GM18508 (cell line): ENCODE measurements at regions not wholly inside any gene's neighbourhood (a gene's known extent, or its start where the extent isn't known, plus 50 kb on each side); places are given as distances from the start of the nearest gene placed in this dataset.

Source experiments
- ATAC-seq: cut with Tn5 transposase; IDR thresholded peaks from one replicate; pipeline ENCODE4 v1.9.1; 2021; ENCODE audit warnings: moderate number of reproducible peaks; ENCODE audit not compliant: insufficient read depth, unreplicated experiment

DNA sequence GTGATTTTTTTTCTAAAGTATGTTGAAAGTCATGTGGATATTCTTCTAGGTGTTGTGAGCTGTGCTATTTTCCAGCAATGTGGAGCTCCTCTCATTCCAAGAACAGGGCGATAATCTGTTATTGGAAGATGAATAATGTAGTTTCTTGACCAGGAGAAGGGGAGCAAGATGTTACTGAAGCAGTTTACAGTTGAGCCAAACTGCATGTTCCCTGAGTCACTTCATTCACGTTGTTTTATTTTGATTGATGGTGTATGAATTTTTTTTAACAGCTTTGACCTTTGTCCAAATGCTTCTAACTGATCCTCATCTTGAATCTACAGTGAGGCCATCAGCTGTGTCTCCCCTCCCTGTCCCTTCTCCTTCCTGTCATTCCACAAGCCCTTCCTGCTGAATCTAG is 277.1 kb upstream of the KLF6 start:
- no peak for ATAC-seq

DNA sequence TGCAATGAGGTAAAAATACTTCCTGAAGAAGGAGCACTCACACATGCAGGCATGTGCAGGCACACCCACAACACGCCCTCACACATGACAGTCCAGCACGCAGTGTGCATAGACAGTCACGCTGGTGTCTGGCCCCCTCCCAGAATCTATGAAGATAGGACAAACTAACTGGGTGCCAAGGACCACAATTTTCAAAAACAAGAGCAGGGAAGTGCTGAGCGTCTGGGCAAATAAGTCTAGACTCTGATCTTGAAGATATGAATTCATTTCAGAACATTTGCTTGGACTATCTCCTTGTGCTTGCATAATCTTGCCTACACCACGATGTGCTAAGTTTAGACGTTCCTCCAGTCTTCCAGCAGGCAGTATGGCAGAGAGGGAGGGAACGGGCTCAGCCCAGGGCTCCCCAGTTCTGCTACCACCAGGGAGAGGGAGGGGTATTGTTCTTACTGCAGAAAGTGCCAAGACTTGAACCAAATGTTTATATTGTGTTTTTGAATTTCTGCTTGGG is 276.5 kb upstream of the KLF6 start:
- no peak for ATAC-seq

- ATAC-seq = no peak
These were observed 274.6 kb upstream of the KLF6 start for GRCh38 chr10:4059471-4060138.

GRCh38 chr10:4058514-4059029 is 273.6 kb upstream of the KLF6 start:
- ATAC-seq = no peak

GRCh38 chr10:4057725-4058513 is 272.9 kb upstream of the KLF6 start:
- no peak for ATAC-seq

DNA sequence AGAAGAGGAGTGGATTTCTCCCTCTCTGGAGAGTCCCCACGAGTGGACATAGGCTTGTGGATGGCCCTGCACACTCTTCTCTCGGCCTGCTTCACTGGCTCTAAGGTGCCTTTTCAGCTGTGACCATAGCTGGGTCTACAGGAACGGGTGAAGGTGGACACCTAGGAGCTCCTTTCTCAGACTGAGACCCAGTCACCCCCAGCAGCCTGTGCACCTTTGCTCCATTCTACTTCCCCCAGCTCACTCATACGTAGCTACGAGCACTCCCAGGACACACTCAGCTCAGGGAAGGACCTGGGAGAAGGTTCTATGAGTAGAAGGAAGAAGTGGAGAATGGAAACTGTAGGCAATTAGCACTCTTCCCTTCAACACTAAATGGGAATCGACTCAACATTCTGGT is 272.0 kb upstream of the KLF6 start:
- ATAC-seq = no peak

DNA sequence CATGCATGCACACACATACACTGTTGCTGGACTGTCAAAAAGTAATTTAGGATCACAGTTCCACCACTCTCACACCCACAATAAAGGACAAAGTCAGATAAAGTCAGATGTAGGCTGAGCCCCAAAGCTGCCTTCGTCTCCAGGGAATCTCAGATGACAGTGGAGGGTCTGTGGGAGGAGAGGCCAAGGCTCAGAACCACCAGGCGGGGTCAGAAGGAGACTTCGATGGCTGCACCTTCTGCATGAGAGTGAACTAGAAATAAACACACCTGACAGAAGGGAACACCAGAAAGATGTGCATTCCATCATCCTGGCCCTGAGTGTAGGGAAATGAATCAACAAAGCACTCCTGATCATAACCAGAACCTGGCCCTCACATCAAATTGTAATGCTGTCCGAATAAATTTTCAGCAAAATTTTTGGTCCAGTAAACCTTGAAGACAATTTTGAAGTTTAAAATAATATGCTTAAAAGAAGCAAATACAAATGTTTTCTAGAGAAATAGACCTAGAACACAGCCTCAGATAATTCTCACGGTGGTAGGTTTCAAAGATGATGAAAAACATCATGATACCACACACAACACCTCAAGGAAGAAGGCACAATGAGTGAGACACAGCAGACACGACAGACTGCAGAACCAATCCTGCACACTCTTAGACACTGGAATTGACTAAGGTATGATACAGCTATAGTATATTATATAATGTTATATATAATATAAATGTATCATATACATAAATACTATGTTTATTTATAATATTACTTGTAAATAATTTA is 269.8 kb upstream of the KLF6 start:
- no peak for ATAC-seq

DNA sequence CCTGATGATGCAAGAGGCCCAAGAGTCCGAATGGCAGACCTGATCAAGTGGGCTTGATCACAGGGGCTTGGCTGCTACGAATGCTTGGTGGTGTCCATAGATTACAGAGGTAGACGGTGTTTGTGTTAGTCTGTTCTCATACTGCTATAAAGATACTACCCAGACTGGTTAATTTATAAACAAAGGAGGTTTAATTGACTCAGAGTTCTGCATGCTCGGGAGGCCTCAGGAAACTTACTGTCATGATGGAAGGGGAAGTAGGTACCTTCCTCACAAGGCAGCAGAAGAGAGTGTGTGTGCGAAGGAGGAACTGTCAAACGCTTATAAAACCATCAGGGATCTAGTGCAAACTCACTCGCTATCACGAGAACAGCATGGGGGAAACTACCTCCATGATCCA is 268.9 kb upstream of the KLF6 start:
- no peak for ATAC-seq

DNA sequence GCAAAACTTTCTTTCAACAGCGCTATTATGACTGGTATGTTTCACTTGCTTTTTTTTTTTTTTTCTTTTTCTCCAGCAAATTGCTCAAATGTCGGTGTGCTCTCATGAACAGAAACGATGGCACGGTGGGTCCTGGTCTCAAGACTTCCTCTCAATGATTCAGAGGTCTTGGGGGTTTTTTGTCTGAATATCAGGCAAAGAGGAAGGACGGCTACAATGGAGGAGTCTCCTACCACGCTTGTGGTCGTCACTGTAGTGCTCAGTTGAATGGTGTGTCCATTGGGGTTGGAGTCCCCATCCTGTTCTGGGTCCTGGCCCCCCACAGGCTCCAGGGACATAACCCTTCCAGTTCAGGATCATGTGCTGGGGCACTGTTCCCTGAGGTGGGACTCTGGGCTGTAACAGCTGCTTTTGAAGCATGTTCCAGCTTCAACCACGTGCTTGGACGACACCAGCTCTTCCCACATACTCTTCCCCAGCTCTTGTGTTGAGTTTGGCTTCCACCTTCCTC is 266.7 kb upstream of the KLF6 start:
- no peak for ATAC-seq

GRCh38 chr10:4051011-4051640 is 266.1 kb upstream of the KLF6 start:
- no peak for ATAC-seq

DNA sequence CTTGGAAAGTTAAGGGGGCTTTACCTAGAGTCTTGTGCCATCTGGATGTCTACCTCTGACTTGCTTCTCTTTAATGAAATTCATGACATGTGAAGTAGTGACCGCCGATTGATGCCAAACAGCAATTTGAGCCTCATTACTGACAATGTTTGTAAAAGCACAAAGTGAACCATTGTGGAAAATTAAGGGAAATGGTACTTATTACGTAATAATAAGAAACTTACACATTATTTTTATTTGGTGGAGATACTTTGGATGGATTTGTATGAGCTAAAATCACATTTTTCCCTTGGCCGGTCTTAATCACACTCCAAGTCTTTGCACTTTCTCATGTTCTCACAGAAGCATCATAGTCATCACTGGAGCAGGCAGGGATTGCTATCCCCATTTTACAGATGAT is 265.1 kb upstream of the KLF6 start:
- ATAC-seq = no peak

DNA sequence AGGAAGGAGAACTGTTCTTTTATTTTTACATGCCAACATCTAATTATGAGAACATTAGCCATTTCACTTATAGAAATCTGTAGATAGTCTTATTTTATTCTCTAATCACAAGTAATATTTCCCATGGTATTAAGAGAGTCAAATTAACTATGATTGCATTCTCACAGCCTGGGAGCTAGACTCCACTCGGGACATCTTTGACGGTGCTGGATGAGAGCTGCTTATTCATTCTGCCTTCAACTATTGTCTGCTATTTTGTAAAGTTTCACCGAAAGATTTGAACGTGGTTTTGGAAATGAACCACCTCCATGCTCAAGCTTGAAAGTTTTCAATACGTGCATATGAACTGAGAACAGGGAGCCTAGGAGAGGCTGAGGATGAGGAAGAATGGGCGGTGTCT is 264.3 kb upstream of the KLF6 start:
- ATAC-seq = no peak

DNA sequence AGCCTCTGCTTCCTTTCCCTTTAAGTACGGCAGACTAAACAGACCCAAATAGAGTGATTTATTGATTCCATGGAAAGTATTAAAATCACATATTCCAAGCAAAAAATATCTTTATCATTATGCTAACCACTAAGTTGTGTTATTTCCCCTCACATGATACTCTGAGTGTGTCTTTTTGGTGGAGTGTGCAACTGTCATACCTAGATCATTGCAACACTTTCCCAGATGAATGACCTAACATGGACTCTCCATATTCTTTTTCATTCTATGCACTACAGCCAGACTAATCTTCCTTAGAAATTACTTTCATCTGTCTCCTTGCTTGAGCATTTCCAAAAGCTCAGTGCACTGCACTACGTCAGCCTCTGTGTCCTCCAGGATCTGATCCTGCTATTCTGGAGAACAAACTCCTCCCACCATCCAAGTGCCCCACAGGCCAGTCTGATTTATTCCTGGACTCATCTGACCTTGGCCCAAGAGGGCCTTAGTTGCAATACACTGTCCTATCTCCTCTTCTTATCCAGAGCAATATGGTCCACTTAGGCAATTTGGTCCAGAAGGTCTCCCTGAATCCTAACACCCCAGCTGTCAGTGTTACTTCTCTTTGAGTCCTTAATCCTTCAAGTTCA is 263.3 kb upstream of the KLF6 start:
- ATAC-seq = no peak

DNA sequence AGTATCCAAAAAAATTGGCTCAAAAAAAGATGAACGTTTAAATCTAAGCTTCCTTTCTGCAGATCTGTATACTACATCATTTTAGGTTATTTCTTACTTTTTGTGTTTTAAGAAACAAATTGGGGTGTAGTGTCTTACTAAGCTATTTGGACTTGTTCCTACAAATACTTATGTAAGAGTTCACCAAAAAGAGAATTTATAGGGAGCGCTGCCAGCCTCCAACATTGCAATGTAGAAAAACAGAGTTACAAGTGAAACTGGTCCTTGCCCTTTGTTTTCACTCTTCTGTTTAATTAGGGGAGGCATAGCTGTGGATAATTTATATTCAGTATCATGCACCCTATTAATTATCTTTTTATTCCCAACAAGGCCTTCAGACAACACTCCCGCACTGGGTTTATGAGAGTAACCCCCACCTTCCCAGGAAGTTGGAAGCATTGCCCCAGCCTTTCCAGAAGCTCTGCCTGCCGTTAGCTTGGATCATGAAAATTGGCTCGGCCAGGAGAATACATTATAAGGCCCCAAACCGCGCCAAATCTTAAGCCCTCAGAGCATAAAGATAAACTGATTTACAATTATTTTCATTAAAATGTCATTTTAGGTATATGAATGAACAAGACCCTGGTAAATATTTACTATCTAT is 261.8 kb upstream of the KLF6 start:
- ATAC-seq = no peak

DNA sequence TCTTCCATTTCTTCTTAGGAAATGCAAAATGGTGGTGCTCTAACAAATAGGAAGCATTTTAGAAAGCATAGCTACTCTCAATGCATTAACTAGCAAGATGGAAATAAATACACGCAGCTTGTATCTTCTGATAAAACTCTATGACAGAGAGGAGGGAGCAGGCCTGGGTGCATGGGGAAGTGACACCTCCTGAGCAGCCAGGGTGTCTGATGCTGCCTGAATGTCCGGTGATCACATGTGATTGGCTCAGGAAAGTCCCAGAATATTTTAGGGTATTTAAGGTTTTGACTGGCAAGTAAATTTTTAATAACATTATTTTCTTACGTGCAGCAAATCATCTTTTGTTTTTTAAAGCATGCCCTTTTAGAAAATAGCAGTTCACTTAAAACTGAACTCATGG is 261.0 kb upstream of the KLF6 start:
- ATAC-seq = peak; percentile 64

- ATAC-seq = no peak
These were observed 259.1 kb upstream of the KLF6 start for GRCh38 chr10:4043897-4044665.

DNA sequence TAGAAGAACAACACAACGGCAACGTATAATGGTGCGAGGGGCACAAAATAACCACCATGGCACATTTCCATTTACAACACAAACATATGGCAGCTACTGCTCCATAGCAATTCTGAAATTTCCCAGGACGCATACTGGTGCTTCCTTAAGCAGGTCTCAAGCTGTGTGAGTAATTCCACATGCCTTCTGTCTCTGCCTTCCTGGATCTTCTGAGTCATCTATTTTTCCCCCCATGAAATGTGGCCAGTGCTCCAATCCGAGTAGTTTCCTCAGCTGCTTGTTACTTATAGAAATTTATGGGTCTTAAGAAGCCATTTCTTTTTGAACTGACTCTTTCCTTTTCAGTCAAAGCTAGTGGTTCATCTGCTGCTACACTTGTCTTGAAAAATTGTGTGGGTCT is 256.6 kb upstream of the KLF6 start:
- no peak for ATAC-seq

GRCh38 chr10:4038000-4038399 is 253.0 kb upstream of the KLF6 start:
- ATAC-seq = no peak

GRCh38 chr10:4035599-4035945 is 250.6 kb upstream of the KLF6 start:
- ATAC-seq = no peak
